HEK293 (cell line): ENCODE measurements at regions not wholly inside any gene's neighbourhood (a gene's known extent, or its start where the extent isn't known, plus 50 kb on each side); places are given as distances from the start of the nearest gene placed in this dataset.
"Not testable (repeated sequence)": the region's sequence is repeated elsewhere in the genome, so short reads cannot be mapped to it uniquely, and the experiment has no call there.

Experiments
- CTCF ChIP-seq: fragments of 450-650 bp; formaldehyde crosslinking; IDR thresholded peaks from 2 replicates; pipeline ENCODE4 v1.5.1; 2016; ENCODE audit warnings: missing biosample characterization, missing genetic modification characterization
- GFI1B ChIP-seq: fragments of 450-650 bp; formaldehyde crosslinking; IDR thresholded peaks from 2 replicates; pipeline ENCODE4 v1.5.1; 2016; ENCODE audit warnings: missing biosample characterization, missing genetic modification characterization
- KLF8 ChIP-seq: fragments of 450-650 bp; formaldehyde crosslinking; IDR thresholded peaks from 2 replicates; pipeline ENCODE4 v1.5.1; 2016; ENCODE audit warnings: missing biosample characterization, missing genetic modification characterization
- PRDM1 ChIP-seq: fragments of 450-650 bp; formaldehyde crosslinking; IDR thresholded peaks from 2 replicates; pipeline ENCODE4; 2016; ENCODE audit warnings: missing biosample characterization, missing genetic modification characterization
- ZNF621 ChIP-seq: fragments of 450-650 bp; formaldehyde crosslinking; IDR thresholded peaks from 2 replicates; pipeline ENCODE4 v1.5.1; 2017; ENCODE audit warnings: missing biosample characterization, missing genetic modification characterization

GRCh38 chr1:119214961-119215360 is 74.5 kb upstream of the WARS2 start:
- not testable (repeated sequence) for TF ChIP-seq CTCF, GFI1B, ZNF621, PRDM1, KLF8 (tag by site-specific recombination)
